A673 (cell line): ENCODE measurements at regions not wholly inside any gene's neighbourhood (a gene's known extent, or its start where the extent isn't known, plus 50 kb on each side); places are given as distances from the start of the nearest gene placed in this dataset.

ENCODE experiments used
- CTCF ChIP-seq: fragments of 300-800, 200-600 bp; sonication (generic); conservative IDR thresholded peaks from 2 replicates; pipeline ENCODE4 v1.5.1; 2017; ENCODE audit warnings: low read depth, mild to moderate bottlenecking, antibody characterized with exemption, low read length, moderate library complexity, mixed read lengths
- EZH2 ChIP-seq: fragments of 200-600 bp; sonication (generic); IDR thresholded peaks from 2 replicates; pipeline ENCODE4 v1.6.1; 2017; ENCODE audit warnings: borderline replicate concordance, low read depth, mild to moderate bottlenecking, mixed read lengths, antibody characterized with exemption, low read length; ENCODE audit not compliant: poor library complexity, severe bottlenecking

DNA sequence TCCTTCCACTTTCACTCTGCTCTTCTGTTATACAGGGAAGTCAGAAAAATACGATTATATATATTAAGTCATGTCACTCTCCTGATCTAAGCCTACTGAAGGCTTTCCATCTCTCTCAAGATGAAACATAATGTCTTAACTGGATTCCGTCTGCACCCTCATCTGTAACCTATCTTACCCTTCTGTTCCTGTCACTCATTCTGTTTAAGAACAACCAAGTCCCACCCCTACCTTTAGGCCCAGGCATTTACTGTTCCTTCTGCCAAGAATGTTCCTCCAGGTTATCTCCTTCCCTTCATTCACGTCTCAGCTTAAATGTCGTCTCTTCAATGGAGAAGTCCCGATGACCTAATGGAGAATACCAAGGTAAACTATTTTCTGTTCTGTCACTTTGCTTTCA lies 1802.4 kb downstream of the MRPL39 start:
- TF ChIP-seq CTCF = no peak
- no peak for TF ChIP-seq EZH2
